GM12878 (cell line): ENCODE measurements at regions not wholly inside any gene's neighbourhood (a gene's known extent, or its start where the extent isn't known, plus 50 kb on each side); places are given as distances from the start of the nearest gene placed in this dataset.

Experiments used
- ATAC-seq: fragments of 200-7000 bp; cut with Tn5 transposase; 3 replicates; pipeline ENCODE4 v1.9.1; 2020; ENCODE audit warnings: mild to moderate bottlenecking, moderate library complexity
- BruUV-seq: library from RNA; stranded (reverse); fragments of 400-500 nt; replicated peaks from 2 replicates; lab custom pipeline; 2021; lab: Mats Ljungman, UMichigan
- CTCF ChIA-PET: fragments of 300-600 bp; sonication (Branson Sonifier 250); formaldehyde crosslinking; extraction: SDS; loops from one replicate; lab custom pipeline; 2021; ENCODE audit warnings: inconsistent platforms; lab: Yijun Ruan, JAX
- POLR2A ChIA-PET: fragments of 350-600 bp; formaldehyde crosslinking; extraction: SDS; loops from one replicate; lab custom pipeline; 2021; ENCODE audit warnings: inconsistent platforms; lab: Charles Lee
- RAD21 ChIA-PET: fragments of 300-600 bp; sonication (Branson Sonifier 250); formaldehyde crosslinking; loops from one replicate; lab custom pipeline; 2023; ENCODE audit warnings: antibody characterized with exemption; ENCODE audit not compliant: unreplicated experiment; lab: Charles Lee
- SMC1A ChIA-PET: fragments of 300-600 bp; sonication (Branson Sonifier 250); formaldehyde crosslinking; loops from one replicate; lab custom pipeline; 2023; ENCODE audit not compliant: unreplicated experiment, uncharacterized antibody; lab: Charles Lee
- DNase-seq: peaks from one replicate; pipeline ENCODE4 v3.0.0-alpha.2; 2011; ENCODE audit warnings: low read depth, low spot score
- FAIRE-seq: peaks from 3 replicates; lab custom pipeline; 2011; peaks lifted over from hg19 to GRCh38; lab: Jason Lieb, UNC
- H2AFZ ChIP-seq: 2 replicates; pipeline ENCODE4 v1.6.0; 2011; ENCODE audit warnings: low read depth, low read length, control low read depth; ENCODE audit not compliant: control insufficient read depth
- H3K27ac ChIP-seq: 2 replicates; pipeline ENCODE4 v1.5.1; 2011; ENCODE audit warnings: control low read depth; ENCODE audit not compliant: control insufficient read depth, insufficient read depth
- H3K27me3 ChIP-seq, 2 experiments: replicated peaks in 1 of 2; 2 replicates each; pipeline versions ENCODE4 v1.6.0 to v1.6.1; 2011; ENCODE audit warnings: low read length in 1 of 2; ENCODE audit not compliant: control insufficient read depth in 2 of 2, insufficient read depth in 2 of 2
- H3K36me3 ChIP-seq, 2 experiments: 2 replicates each; pipeline ENCODE4 v1.5.1; 2011; ENCODE audit warnings: low read length in 1 of 2; ENCODE audit not compliant: control insufficient read depth in 2 of 2, insufficient read depth in 2 of 2
- H3K4me1 ChIP-seq: 2 replicates; pipeline ENCODE4 v1.6.1; 2011; ENCODE audit warnings: mild to moderate bottlenecking, low read length, moderate library complexity, mixed read lengths; ENCODE audit not compliant: control insufficient read depth, insufficient read depth
- H3K4me2 ChIP-seq: 2 replicates; pipeline ENCODE4 v1.6.0; 2011; ENCODE audit warnings: control low read depth; ENCODE audit not compliant: control insufficient read depth, insufficient read depth
- H3K4me3 ChIP-seq: fragments of 200-600 bp; sonication (generic); 2 replicates; pipeline ENCODE4 v1.5.1; 2016
- H3K79me2 ChIP-seq: 2 replicates; pipeline ENCODE4 v1.6.0; 2011; ENCODE audit warnings: low read length; ENCODE audit not compliant: control insufficient read depth, insufficient read depth
- H3K9ac ChIP-seq: 2 replicates; pipeline ENCODE4 v1.8.0; 2011; ENCODE audit warnings: low read length, control low read depth, mixed read lengths; ENCODE audit not compliant: control insufficient read depth, insufficient read depth
- H3K9me3 ChIP-seq: replicated peaks from 3 replicates; pipeline ENCODE4 v1.5.1; 2011; ENCODE audit warnings: mild to moderate bottlenecking, low read length; ENCODE audit not compliant: control insufficient read depth, insufficient read depth
- H4K20me1 ChIP-seq: 2 replicates; pipeline ENCODE4 v1.6.0; 2011; ENCODE audit not compliant: control insufficient read depth, insufficient read depth
- BCL11A ChIP-seq: IDR thresholded peaks from 2 replicates; pipeline ENCODE4 v1.6.1; 2011; ENCODE audit warnings: low read depth, low read length
- CREB1 ChIP-seq: IDR thresholded peaks from 2 replicates; pipeline ENCODE4 v1.6.1; 2012; ENCODE audit warnings: low read depth, mild to moderate bottlenecking, inconsistent platforms
- SMAD1 ChIP-seq: fragments of 450-650 bp; IDR thresholded peaks from 2 replicates; pipeline ENCODE4 v1.6.1; 2018; ENCODE audit warnings: mild to moderate bottlenecking, low read depth; ENCODE audit not compliant: partially characterized antibody
- TBL1XR1 ChIP-seq: IDR thresholded peaks from 2 replicates; pipeline ENCODE4 v1.6.1; 2012; ENCODE audit warnings: low read depth, low read length, improper control_type of control experiment
- TCF12 ChIP-seq: IDR thresholded peaks from 2 replicates; pipeline ENCODE4 v1.6.1; 2011; ENCODE audit warnings: low read depth, mild to moderate bottlenecking, low read length
- ZNF384 ChIP-seq: IDR thresholded peaks from 2 replicates; pipeline ENCODE4 v1.6.1; 2012; ENCODE audit warnings: low read depth, mild to moderate bottlenecking, low read length, improper control_type of control experiment, borderline replicate concordance
- WGBS: methylation state at CpG from one replicate; pipeline ENCODE4 v1.1.6; 2016; ENCODE audit warnings: low lambda C conversion rate; ENCODE audit not compliant: insufficient replicate concordance, insufficient coverage; ENCODE audit errors: missing lambda C conversion rate; 5-methylcytosine and 5-hydroxymethylcytosine counted together
- in situ Hi-C: fragments of 300-500 bp; cut with MboI; formaldehyde crosslinking; loops from 9 replicates; pipeline ENCODE4 v1.14.3; 2018; ENCODE audit warnings: mixed read lengths
- intact Hi-C: fragments of 100-400 bp; cut with micrococcal nuclease; formaldehyde crosslinking; loops from one replicate; pipeline ENCODE4 v1.14.2; 2022; ENCODE audit not compliant: unreplicated experiment
- TF ChIP-seq, protein P1 (sequence below): fragments of 450-650 bp; formaldehyde crosslinking; IDR thresholded peaks from 2 replicates; pipeline ENCODE4 v1.4.0; 2020; ENCODE audit warnings: mild to moderate bottlenecking, moderate library complexity
- TF ChIP-seq, protein P2 (sequence below): fragments of 450-650 bp; IDR thresholded peaks from 2 replicates; pipeline ENCODE4 v1.6.1; 2016; ENCODE audit warnings: mild to moderate bottlenecking, moderate library complexity, borderline replicate concordance
- TF ChIP-seq, protein P3 (sequence below): IDR thresholded peaks from 2 replicates; pipeline ENCODE4 v1.6.1; 2011; ENCODE audit warnings: borderline replicate concordance, low read depth, mild to moderate bottlenecking, moderate library complexity, low read length; ENCODE audit not compliant: insufficient read depth, poor library complexity, severe bottlenecking

DNA sequence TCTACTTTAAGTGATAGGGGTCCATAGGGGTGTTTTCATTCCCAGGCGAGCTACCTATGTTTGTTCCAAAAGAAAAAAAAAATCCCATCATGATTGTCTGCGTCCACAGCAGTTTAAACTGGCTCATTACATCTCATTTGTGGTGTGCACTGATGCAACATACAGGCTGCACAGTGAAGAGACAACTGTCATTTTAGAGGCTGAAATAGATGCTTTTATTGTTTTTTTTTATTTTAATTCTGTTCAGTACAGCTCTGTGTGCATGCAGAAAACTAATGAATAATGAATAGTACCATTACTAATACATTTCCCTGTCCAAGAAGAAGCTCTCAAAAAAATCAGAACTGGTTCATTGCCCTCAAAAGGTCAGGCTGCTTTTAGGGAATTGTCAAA, 92.8 kb upstream of the ZNF516 start:
- Histone ChIP-seq H3K4me3 (no peak overlapping the region), H3K9ac (no peak overlapping the region), H3K36me3 (no peaks in the 10 kb centered on the region), H4K20me1 (no peaks in the 10 kb centered on the region), H2AFZ (no peak overlapping the region), H3K27me3 (no peaks in the 10 kb centered on the region; a peak in 1 of 4 replicates), H3K9me3 (peaks cover 2% of the 10 kb centered on the region; the same call in 1 of the 3 replicates), H3K4me2 (no peak overlapping the region), H3K27ac (no peak overlapping the region), H3K79me2 (no peaks in the 10 kb centered on the region), H3K4me1 (no peaks in the 10 kb centered on the region)
- intact Hi-C loops, result no loop called here
- FAIRE-seq (no peak), DNase-seq (no peak), ATAC-seq (no peak)
- POLR2A ChIA-PET, result no interaction called here
- BruUV-seq, result no TSS peak
- RAD21 ChIA-PET, result no interaction called here
- SMC1A ChIA-PET, result no interaction called here
- CTCF ChIA-PET, result no interaction called here
- TF ChIP-seq, protein P1, sequence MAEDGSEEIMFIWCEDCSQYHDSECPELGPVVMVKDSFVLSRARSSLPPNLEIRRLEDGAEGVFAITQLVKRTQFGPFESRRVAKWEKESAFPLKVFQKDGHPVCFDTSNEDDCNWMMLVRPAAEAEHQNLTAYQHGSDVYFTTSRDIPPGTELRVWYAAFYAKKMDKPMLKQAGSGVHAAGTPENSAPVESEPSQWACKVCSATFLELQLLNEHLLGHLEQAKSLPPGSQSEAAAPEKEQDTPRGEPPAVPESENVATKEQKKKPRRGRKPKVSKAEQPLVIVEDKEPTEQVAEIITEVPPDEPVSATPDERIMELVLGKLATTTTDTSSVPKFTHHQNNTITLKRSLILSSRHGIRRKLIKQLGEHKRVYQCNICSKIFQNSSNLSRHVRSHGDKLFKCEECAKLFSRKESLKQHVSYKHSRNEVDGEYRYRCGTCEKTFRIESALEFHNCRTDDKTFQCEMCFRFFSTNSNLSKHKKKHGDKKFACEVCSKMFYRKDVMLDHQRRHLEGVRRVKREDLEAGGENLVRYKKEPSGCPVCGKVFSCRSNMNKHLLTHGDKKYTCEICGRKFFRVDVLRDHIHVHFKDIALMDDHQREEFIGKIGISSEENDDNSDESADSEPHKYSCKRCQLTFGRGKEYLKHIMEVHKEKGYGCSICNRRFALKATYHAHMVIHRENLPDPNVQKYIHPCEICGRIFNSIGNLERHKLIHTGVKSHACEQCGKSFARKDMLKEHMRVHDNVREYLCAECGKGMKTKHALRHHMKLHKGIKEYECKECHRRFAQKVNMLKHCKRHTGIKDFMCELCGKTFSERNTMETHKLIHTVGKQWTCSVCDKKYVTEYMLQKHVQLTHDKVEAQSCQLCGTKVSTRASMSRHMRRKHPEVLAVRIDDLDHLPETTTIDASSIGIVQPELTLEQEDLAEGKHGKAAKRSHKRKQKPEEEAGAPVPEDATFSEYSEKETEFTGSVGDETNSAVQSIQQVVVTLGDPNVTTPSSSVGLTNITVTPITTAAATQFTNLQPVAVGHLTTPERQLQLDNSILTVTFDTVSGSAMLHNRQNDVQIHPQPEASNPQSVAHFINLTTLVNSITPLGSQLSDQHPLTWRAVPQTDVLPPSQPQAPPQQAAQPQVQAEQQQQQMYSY (CRISPR knock-in tag), result no peak
- TF ChIP-seq, protein P2, sequence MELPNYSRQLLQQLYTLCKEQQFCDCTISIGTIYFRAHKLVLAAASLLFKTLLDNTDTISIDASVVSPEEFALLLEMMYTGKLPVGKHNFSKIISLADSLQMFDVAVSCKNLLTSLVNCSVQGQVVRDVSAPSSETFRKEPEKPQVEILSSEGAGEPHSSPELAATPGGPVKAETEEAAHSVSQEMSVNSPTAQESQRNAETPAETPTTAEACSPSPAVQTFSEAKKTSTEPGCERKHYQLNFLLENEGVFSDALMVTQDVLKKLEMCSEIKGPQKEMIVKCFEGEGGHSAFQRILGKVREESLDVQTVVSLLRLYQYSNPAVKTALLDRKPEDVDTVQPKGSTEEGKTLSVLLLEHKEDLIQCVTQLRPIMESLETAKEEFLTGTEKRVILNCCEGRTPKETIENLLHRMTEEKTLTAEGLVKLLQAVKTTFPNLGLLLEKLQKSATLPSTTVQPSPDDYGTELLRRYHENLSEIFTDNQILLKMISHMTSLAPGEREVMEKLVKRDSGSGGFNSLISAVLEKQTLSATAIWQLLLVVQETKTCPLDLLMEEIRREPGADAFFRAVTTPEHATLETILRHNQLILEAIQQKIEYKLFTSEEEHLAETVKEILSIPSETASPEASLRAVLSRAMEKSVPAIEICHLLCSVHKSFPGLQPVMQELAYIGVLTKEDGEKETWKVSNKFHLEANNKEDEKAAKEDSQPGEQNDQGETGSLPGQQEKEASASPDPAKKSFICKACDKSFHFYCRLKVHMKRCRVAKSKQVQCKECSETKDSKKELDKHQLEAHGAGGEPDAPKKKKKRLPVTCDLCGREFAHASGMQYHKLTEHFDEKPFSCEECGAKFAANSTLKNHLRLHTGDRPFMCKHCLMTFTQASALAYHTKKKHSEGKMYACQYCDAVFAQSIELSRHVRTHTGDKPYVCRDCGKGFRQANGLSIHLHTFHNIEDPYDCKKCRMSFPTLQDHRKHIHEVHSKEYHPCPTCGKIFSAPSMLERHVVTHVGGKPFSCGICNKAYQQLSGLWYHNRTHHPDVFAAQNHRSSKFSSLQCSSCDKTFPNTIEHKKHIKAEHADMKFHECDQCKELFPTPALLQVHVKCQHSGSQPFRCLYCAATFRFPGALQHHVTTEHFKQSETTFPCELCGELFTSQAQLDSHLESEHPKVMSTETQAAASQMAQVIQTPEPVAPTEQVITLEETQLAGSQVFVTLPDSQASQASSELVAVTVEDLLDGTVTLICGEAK, result no peak
- TF ChIP-seq TCF12, result no peak
- no peak for TF ChIP-seq SMAD1
- TF ChIP-seq BCL11A, result no peak
- TF ChIP-seq ZNF384, result no peak
- TF ChIP-seq, protein P3, sequence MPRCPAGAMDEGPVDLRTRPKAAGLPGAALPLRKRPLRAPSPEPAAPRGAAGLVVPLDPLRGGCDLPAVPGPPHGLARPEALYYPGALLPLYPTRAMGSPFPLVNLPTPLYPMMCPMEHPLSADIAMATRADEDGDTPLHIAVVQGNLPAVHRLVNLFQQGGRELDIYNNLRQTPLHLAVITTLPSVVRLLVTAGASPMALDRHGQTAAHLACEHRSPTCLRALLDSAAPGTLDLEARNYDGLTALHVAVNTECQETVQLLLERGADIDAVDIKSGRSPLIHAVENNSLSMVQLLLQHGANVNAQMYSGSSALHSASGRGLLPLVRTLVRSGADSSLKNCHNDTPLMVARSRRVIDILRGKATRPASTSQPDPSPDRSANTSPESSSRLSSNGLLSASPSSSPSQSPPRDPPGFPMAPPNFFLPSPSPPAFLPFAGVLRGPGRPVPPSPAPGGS, result no peak
- TF ChIP-seq CREB1, result no peak
- no peak for TF ChIP-seq TBL1XR1
- in situ Hi-C loops, result no loop called here
- WGBS, result 10% methylated on average over 2 of the region's 2 CpGs
